Kidney epithelial cell (primary cell): ENCODE measurements at regions not wholly inside any gene's neighbourhood (a gene's known extent, or its start where the extent isn't known, plus 50 kb on each side); places are given as distances from the start of the nearest gene placed in this dataset.

Source experiments
- DNase-seq: peaks from one replicate; pipeline ENCODE4 v3.0.0-alpha.2; 2010; ENCODE audit warnings: low read depth
- H3K27me3 ChIP-seq: 2 replicates; pipeline ENCODE4 v1.6.0; 2011; ENCODE audit warnings: low read length; ENCODE audit not compliant: control insufficient read depth, insufficient read depth
- H3K36me3 ChIP-seq: 2 replicates; pipeline ENCODE4 v1.5.1; 2011; ENCODE audit warnings: low read length; ENCODE audit not compliant: control insufficient read depth, insufficient read depth
- H3K4me3 ChIP-seq: 2 replicates; pipeline ENCODE4 v1.5.1; 2011; ENCODE audit warnings: low read depth, mild to moderate bottlenecking, control low read depth, low read length
- CTCF ChIP-seq: IDR thresholded peaks from 2 replicates; pipeline ENCODE4 v1.5.1; 2011; ENCODE audit warnings: mild to moderate bottlenecking, moderate library complexity, low read length, control low read depth, inconsistent platforms; ENCODE audit not compliant: insufficient read depth, poor library complexity, severe bottlenecking

GRCh38 chr20:58043236-58044140, 185.0 kb downstream of the ANKRD60 start:
- Histone ChIP-seq H3K4me3 (no peak overlapping the region), H3K36me3 (no peaks in the 10 kb centered on the region), H3K27me3 (peaks cover 8% of the 10 kb centered on the region)
- no peak for DNase-seq
- TF ChIP-seq CTCF = no peak

DNA sequence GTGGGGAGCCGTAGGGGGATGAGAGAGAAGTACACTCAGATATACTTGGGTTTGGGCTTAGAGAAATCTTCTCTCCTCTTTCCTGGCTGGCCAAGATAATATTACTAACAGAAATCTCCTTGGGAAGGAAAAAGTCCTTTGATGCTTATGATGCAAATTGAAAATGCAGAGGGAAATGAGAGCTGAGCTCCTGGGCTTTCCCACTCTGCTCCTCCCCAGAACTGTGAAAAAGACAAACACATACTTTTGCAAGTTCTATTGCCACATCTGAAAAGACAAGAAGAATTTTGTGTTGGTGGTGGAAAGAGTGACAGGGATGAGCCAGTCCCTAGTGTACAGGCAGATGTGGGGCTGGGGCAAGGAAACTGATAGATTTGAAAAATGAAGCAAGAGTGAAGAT, 185.9 kb downstream of the ANKRD60 start:
- peaks cover 8% of the 10 kb centered on the region for H3K27me3 ChIP-seq
- no peak for TF ChIP-seq CTCF
- DNase-seq = no peak

DNA sequence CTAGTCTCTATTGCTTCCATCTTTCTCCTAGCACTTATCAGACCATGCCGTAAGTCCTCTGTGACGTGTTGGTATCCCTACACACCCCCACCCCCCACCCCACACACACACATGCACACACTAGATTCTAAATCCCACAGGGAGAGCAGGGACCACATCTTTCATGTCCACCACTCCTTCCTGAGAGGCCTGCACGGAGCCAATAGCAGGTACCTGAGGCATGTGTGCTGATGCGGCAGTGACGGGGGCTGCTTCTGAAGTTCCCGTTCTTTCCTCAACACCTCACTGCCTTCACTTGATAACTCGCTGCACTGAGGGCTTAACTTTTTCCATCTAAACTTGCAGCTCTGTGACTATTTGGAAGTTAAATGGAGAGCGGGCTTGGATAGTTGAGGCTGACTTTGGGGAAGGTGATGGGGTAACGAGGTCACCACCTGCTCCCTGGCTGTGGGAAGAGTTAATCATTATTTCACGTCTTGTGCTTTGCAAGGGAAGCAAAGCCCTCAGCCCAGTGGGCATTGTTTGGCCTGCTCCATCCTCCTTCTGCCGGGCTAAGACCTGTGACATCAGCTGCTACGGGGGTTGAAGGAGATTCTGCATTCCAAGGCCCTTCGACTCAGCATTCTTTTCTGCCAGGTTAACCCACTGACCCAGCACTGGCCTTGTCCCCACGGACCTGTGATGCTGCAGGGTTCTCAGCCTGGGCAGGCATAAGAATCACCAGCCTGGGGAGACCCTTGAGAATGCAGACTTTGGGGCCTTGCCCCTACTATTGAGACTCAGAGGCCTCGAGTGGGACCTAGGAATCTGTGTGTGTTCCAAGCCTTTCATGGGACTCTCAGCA, 187.8 kb downstream of the ANKRD60 start:
- Histone ChIP-seq H3K4me3 (no peak overlapping the region), H3K36me3 (no peaks in the 10 kb centered on the region), H3K27me3 (peaks cover 8% of the 10 kb centered on the region)
- no peak for TF ChIP-seq CTCF
- no peak for DNase-seq

More for the DNA sequence above, 185.9 kb downstream of the ANKRD60 start:
- no peaks in the 10 kb centered on the region for H3K36me3 ChIP-seq
- no peak overlapping the region for H3K4me3 ChIP-seq

DNA sequence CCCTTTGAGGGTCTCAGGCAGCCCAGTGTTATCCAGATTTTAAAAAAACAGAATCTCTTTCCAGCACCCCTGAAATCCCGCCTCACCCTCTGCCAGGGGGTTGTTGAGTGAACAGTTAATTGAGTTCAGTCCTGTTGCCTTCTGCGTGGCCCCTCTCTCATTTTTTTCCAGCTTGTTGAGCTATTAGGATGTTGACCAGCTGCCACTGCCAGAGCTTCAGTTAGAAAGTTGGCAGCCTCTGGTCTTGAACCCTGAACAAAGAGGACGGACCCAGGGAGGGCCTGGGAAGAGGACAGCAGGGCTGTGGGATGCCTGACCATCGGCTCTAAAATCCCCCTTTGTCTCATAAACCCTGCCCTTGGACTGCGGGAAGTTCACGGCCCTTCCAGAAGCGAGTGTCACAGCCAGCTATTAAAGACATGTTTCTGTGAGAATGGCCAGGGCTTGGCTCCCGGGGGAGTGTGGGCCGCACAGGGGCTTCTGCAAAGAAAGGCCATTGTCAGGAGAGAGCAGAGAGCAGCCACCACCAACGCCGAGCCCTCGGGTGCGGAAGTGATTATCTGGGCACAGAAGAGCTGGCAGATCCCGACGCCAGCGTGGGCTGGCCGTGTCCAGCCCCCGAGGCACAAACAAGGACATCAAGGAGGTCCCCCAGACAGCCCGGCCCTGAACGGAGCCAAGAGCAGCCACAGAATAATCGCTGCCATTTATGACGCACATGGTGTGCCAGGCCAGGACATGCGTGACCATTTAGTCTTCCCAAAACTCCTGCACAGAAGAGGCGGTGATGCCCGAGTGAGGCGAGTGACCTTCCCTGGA, 189.0 kb downstream of the ANKRD60 start:
- Histone ChIP-seq H3K4me3 (no peak overlapping the region), H3K27me3 (peaks cover 8% of the 10 kb centered on the region), H3K36me3 (no peaks in the 10 kb centered on the region)
- no peak for DNase-seq
- no peak for TF ChIP-seq CTCF

DNA sequence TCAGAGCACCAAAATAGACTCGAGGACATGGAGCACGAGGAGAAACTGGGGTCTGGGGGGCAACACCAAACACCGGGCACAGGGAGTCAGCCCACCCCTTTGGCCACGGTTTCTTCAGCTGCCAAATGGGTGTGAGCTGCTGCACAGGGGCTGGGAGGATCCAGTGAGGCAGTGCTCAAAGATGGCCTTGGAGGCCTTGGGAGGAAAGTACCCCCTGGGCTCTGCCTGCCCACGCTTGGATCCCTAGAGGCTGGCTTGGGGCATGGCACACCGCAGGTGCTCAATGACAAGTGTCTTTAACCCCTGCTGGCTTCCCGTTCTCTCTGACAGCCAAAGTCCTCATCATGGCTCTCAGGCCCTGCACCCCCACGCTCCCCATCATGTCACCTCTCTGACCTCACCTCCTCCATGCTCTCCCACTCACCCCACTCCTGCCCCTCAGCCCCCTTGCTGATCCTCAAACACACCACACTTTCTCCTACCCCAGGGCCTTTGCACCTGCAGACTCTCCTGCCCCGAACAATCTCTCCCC, 190.3 kb downstream of the ANKRD60 start:
- no peak for DNase-seq
- TF ChIP-seq CTCF = no peak
- Histone ChIP-seq H3K36me3 (no peaks in the 10 kb centered on the region), H3K4me3 (no peak overlapping the region), H3K27me3 (peaks cover 2% of the 10 kb centered on the region)
